Lung (tissue), 11 donors: ENCODE measurements at regions not wholly inside any gene's neighbourhood (a gene's known extent, or its start where the extent isn't known, plus 50 kb on each side); places are given as distances from the start of the nearest gene placed in this dataset.

Experiments used
- ATAC-seq: fragments of 200-7000 bp; cut with Tn5 transposase; one replicate; pipeline ENCODE4 v1.9.1; 2020; ENCODE audit warnings: moderate number of reproducible peaks; ENCODE audit not compliant: insufficient read depth, low FRiP score
- DNase-seq, 3 donors: peaks; one replicate each; pipeline ENCODE4 v3.0.0-alpha.2; 2013 to 2017
- H3K27ac ChIP-seq, 2 donors: one replicate each; pipeline ENCODE4 v1.5.1; 2013; ENCODE audit warnings: mild to moderate bottlenecking in 2 of 2, moderate library complexity in 2 of 2, control low read depth in 1 of 2, inconsistent platforms in 1 of 2, low read depth in 1 of 2, low read length in 1 of 2
- H3K27me3 ChIP-seq, 3 donors: one replicate each; pipeline ENCODE4 v1.5.1; 2013; ENCODE audit warnings: low read length in 2 of 3; ENCODE audit not compliant: control insufficient read depth in 3 of 3, insufficient read depth in 3 of 3
- H3K36me3 ChIP-seq, 4 donors: one replicate each; pipeline ENCODE4 v1.5.1; 2013; ENCODE audit warnings: low read length in 4 of 4, mild to moderate bottlenecking in 1 of 4, moderate library complexity in 1 of 4; ENCODE audit not compliant: control insufficient read depth in 4 of 4, insufficient read depth in 4 of 4
- H3K4me1 ChIP-seq, 5 donors: one replicate each; pipeline ENCODE4 v1.5.1; 2013; ENCODE audit warnings: low read length in 5 of 5, mild to moderate bottlenecking in 2 of 5, moderate library complexity in 1 of 5; ENCODE audit not compliant: control insufficient read depth in 5 of 5, insufficient read depth in 5 of 5
- H3K4me3 ChIP-seq: one replicate; pipeline ENCODE4 v1.5.1; 2013; ENCODE audit warnings: mild to moderate bottlenecking, control low read depth, moderate library complexity
- H3K9ac ChIP-seq, 2 donors: one replicate each; pipeline ENCODE4 v1.5.1; 2013; ENCODE audit warnings: low read length in 2 of 2, control low read depth in 1 of 2; ENCODE audit not compliant: insufficient read depth in 1 of 2
- H3K9me3 ChIP-seq, 4 donors: one replicate each; pipeline ENCODE4 v1.5.1; 2013; ENCODE audit warnings: low read length in 3 of 4, mild to moderate bottlenecking in 1 of 4, moderate library complexity in 1 of 4; ENCODE audit not compliant: control insufficient read depth in 4 of 4, insufficient read depth in 3 of 4
- WGBS, 2 donors: extraction: QIAGEN DNeasy Blood & Tissue Kit; methylation state at CpG; one replicate each; pipeline ENCODE4 v1.1.7; 2013; 5-methylcytosine and 5-hydroxymethylcytosine counted together
- TF ChIP-seq, protein P1 (sequence below): IDR thresholded peaks from 2 replicates; pipeline ENCODE4 v1.5.1; 2012; ENCODE audit warnings: mild to moderate bottlenecking; ENCODE audit errors: control extremely low read depth, extremely low read depth
- donor health status: control.
- donor health status: control.
- donor health status: Bipolar disorder and iron deficiency.
- donor health status: healthy.
- donor health status: DM: yes; HTN: yes; CAD: no.

DNA sequence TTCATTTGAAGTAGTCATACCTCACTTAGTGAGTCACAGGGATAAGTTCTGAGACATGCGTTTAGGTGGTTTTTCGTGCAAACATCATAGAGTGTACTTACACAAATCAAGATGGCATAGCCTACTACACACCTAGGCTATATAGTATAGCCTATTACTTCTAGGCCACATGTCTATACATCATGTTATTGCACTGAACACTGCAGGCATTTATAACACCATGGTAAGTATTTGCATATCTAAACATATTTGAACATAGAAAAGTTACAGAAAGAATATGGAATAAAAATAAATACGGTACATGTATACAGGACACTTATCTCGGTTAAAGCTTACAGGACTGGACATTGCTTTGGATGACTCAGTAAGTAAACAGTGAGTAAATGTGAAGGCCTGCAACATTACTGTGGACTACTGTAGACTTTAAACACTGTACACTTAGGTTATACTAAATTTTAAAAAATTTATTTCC, 670.6 kb downstream of the SLC16A7 start:
- ATAC-seq (peak; percentile 67), DNase-seq (no peak)
- Histone ChIP-seq H3K4me1 (no peaks in the 10 kb centered on the region), H3K9ac (no peak overlapping the region), H3K9me3 (no peaks in the 10 kb centered on the region), H3K27me3 (no peaks in the 10 kb centered on the region), H3K27ac (no peak overlapping the region), H3K36me3 (no peaks in the 10 kb centered on the region), H3K4me3 (no peak overlapping the region)
- TF ChIP-seq, protein P1, sequence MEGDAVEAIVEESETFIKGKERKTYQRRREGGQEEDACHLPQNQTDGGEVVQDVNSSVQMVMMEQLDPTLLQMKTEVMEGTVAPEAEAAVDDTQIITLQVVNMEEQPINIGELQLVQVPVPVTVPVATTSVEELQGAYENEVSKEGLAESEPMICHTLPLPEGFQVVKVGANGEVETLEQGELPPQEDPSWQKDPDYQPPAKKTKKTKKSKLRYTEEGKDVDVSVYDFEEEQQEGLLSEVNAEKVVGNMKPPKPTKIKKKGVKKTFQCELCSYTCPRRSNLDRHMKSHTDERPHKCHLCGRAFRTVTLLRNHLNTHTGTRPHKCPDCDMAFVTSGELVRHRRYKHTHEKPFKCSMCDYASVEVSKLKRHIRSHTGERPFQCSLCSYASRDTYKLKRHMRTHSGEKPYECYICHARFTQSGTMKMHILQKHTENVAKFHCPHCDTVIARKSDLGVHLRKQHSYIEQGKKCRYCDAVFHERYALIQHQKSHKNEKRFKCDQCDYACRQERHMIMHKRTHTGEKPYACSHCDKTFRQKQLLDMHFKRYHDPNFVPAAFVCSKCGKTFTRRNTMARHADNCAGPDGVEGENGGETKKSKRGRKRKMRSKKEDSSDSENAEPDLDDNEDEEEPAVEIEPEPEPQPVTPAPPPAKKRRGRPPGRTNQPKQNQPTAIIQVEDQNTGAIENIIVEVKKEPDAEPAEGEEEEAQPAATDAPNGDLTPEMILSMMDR: no peak
- WGBS, 2 donors: 70 to 89% methylated on average over 4 of the region's 4 CpGs

GRCh38 chr12:60269611-60270269, 673.9 kb downstream of the SLC16A7 start:
- no peak for ATAC-seq
- DNase-seq: no peak
- H3K27ac ChIP-seq: no peak overlapping the region
- H3K9ac ChIP-seq: no peak overlapping the region
- H3K9me3 ChIP-seq: no peaks in the 10 kb centered on the region
- H3K4me3 ChIP-seq: no peak overlapping the region
- TF ChIP-seq, protein P1: no peak
- 97% methylated on average over 64 to 66 of the region's 66 CpGs for WGBS, 2 donors
- no peaks in the 10 kb centered on the region for H3K36me3 ChIP-seq
- no peaks in the 10 kb centered on the region for H3K27me3 ChIP-seq
- no peaks in the 10 kb centered on the region for H3K4me1 ChIP-seq

GRCh38 chr12:60271816-60272215, 676.0 kb downstream of the SLC16A7 start:
- WGBS, 2 donors: 90 to 93% methylated on average over 9 of the region's 9 CpGs
- Histone ChIP-seq H3K4me3 (no peak overlapping the region), H3K9me3 (no peaks in the 10 kb centered on the region), H3K9ac (no peak overlapping the region), H3K27me3 (no peaks in the 10 kb centered on the region), H3K4me1 (no peaks in the 10 kb centered on the region), H3K36me3 (no peaks in the 10 kb centered on the region), H3K27ac (no peak overlapping the region)
- ATAC-seq (no peak), DNase-seq (no peak)
- TF ChIP-seq, protein P1: no peak

DNA sequence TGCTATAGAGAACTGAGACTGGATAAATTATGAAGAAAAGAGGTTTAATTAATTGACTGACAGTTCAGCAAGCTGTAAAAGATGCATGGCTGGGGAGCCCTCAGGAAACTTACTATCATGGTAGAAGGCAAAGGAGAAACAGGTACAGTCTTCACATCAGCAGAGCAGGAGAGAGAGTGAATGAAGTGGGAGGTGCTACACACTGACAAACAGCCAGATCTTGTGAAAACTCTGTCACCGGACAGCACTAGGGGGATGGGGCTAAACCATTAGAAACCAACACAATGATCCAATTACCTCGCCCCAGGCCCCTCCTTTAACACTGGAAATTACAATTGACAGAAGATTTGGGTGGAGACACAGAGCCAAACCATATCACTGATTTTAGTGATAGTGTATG, 682.4 kb downstream of the SLC16A7 start:
- H3K9ac ChIP-seq: no peak overlapping the region
- no peaks in the 10 kb centered on the region for H3K36me3 ChIP-seq
- peaks cover 0 to 6% (median 0%) of the 10 kb centered on the region in 4 donors for H3K9me3 ChIP-seq
- H3K4me3 ChIP-seq: no peak overlapping the region
- 44 to 64% methylated on average over 2 of the region's 2 CpGs for WGBS, 2 donors
- no peaks in the 10 kb centered on the region for H3K4me1 ChIP-seq
- H3K27ac ChIP-seq: no peak overlapping the region
- ATAC-seq (no peak), DNase-seq (no peak)
- TF ChIP-seq, protein P1: no peak
- no peaks in the 10 kb centered on the region for H3K27me3 ChIP-seq
